ENCODE measurements at regions not wholly inside any gene's neighbourhood (a gene's known extent, or its start where the extent isn't known, plus 50 kb on each side); places are given as distances from the start of the nearest gene placed in this dataset.

- TF ChIP-seq, protein P1, sequence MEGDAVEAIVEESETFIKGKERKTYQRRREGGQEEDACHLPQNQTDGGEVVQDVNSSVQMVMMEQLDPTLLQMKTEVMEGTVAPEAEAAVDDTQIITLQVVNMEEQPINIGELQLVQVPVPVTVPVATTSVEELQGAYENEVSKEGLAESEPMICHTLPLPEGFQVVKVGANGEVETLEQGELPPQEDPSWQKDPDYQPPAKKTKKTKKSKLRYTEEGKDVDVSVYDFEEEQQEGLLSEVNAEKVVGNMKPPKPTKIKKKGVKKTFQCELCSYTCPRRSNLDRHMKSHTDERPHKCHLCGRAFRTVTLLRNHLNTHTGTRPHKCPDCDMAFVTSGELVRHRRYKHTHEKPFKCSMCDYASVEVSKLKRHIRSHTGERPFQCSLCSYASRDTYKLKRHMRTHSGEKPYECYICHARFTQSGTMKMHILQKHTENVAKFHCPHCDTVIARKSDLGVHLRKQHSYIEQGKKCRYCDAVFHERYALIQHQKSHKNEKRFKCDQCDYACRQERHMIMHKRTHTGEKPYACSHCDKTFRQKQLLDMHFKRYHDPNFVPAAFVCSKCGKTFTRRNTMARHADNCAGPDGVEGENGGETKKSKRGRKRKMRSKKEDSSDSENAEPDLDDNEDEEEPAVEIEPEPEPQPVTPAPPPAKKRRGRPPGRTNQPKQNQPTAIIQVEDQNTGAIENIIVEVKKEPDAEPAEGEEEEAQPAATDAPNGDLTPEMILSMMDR (conservative IDR thresholded peaks at IDR 0.05), result no peak
- Histone ChIP-seq H3K9ac (ENCODE audit: extremely low read depth, insufficient read length, low read length) (no peak overlapping the region), H4K5ac (ENCODE audit: insufficient read length, low read depth, low read length) (no peak overlapping the region), H2BK5ac (ENCODE audit: insufficient read length, low read length) (no peak overlapping the region), H3K79me1 (ENCODE audit: insufficient read depth, low read depth, low read length, poor library complexity, severe bottlenecking) (no peaks in the 10 kb centered on the region), H2BK120ac (ENCODE audit: low read depth, low read length, poor library complexity, severe bottlenecking) (no peak overlapping the region), H2BK15ac (ENCODE audit: low read depth, low read length) (no peak overlapping the region), H3K9me3 (ENCODE audit: control insufficient read depth, low read depth, low read length) (no peaks in the 10 kb centered on the region), H3K27ac (ENCODE audit: insufficient read length, low read depth, low read length) (no peak overlapping the region), H3K4me1 (ENCODE audit: insufficient read depth, low read length) (no peaks in the 10 kb centered on the region), H3K4me2 (ENCODE audit: insufficient read depth, insufficient read length, low read length) (peak overlapping the region; percentile 90), H3K4ac (ENCODE audit: low read depth, low read length) (no peak overlapping the region), H2AK5ac (ENCODE audit: insufficient read length, low read length) (no peak overlapping the region), H3T11ph (ENCODE audit: low read length) (no peak overlapping the region), H3K79me2 (ENCODE audit: insufficient read depth, low read length) (no peaks in the 10 kb centered on the region), H4K8ac (replicated peaks; ENCODE audit: insufficient read length, low read depth, low read length) (no peak overlapping the region), H3K14ac (ENCODE audit: insufficient read depth, low read length) (no peak overlapping the region), H4K20me1 (ENCODE audit: control insufficient read depth, insufficient read depth, insufficient read length) (no peaks in the 10 kb centered on the region), H4K91ac (ENCODE audit: insufficient read length, low read depth, low read length) (no peak overlapping the region), H3K18ac (ENCODE audit: insufficient read length, low read depth, low read length) (no peak overlapping the region), H2BK12ac (ENCODE audit: insufficient read length, low read depth, low read length) (no peak overlapping the region), H3K23ac (ENCODE audit: insufficient read length, low read depth, low read length) (no peak overlapping the region), H3K56ac (ENCODE audit: insufficient read length, low read depth, low read length) (no peak overlapping the region), H2AFZ (ENCODE audit: low read length) (no peak overlapping the region), H2BK20ac (ENCODE audit: low read depth, low read length, poor library complexity, severe bottlenecking) (no peak overlapping the region), H3K23me2 (ENCODE audit: insufficient read length, low read depth, low read length, poor library complexity, severe bottlenecking) (peaks cover 8% of the 10 kb centered on the region), H3K27me3 (ENCODE audit: insufficient read depth, low read length) (no peaks in the 10 kb centered on the region)
- Mint-ChIP-seq H3K4me1 (peaks cover 11 to 18% of the 10 kb centered on the region in 2 experiments), H3K36me3 (ENCODE audit: insufficient read depth in 1 of 3, low read depth in 3 of 3) (0 out of 7 replicates have a peak, but pooled peaks cover 0 to 6% (median 2%) of the 10 kb centered on the region in 3 experiments), H3K4me3 (peak overlapping the region; percentile 69 to 87; a peak in 4 of 5 replicates), H3K27ac (no peak overlapping the region), H3K27me3 (ENCODE audit: low read depth) (peaks cover 9% of the 10 kb centered on the region; the same call in 1 of the 2 replicates), H3K9me3 (no peaks in the 10 kb centered on the region; a peak in 1 of 5 replicates)
- no CpG with 5 or more reads among the region's 1 CpG for WGBS (ENCODE audit: extremely low coverage, insufficient read length, low lambda C conversion rate)
- DNase-seq, result no peak
These were observed 290.1 kb upstream of the MPDZ start for GRCh38 chr9:13569602-13570067.
